RWPE2 (cell line): ENCODE measurements at regions not wholly inside any gene's neighbourhood (a gene's known extent, or its start where the extent isn't known, plus 50 kb on each side); places are given as distances from the start of the nearest gene placed in this dataset.

Source experiments
- ATAC-seq: fragments of 200-7000 bp; cut with Tn5 transposase; 3 replicates; pipeline ENCODE4 v1.9.1; 2021; ENCODE audit warnings: low read depth
- DNase-seq: peaks from one replicate; pipeline ENCODE4 v3.0.0-alpha.2; 2020; ENCODE audit warnings: low spot score
- H3K27ac ChIP-seq: fragments of 450-650 bp; 2 replicates; pipeline ENCODE4 v1.5.1; 2017; ENCODE audit warnings: mild to moderate bottlenecking; ENCODE audit not compliant: poor library complexity, severe bottlenecking
- H3K27me3 ChIP-seq: fragments of 250-450 bp; sonication (Bioruptor Pico); 2 replicates; pipeline ENCODE4 v1.5.1; 2021; ENCODE audit warnings: mild to moderate bottlenecking, moderate library complexity; ENCODE audit not compliant: insufficient read depth, poor library complexity, severe bottlenecking
- H3K36me3 ChIP-seq: fragments of 250-450 bp; sonication (Bioruptor Pico); 2 replicates; pipeline ENCODE4 v1.5.1; 2020; ENCODE audit warnings: low read depth, mild to moderate bottlenecking, moderate library complexity
- H3K4me1 ChIP-seq: fragments of 250-450 bp; sonication (Bioruptor Pico); 2 replicates; pipeline ENCODE4 v1.5.1; 2021; ENCODE audit warnings: mild to moderate bottlenecking, moderate library complexity; ENCODE audit not compliant: insufficient read depth, poor library complexity, severe bottlenecking
- H3K4me3 ChIP-seq: fragments of 250-450 bp; sonication (Bioruptor Pico); 2 replicates; pipeline ENCODE4 v1.5.1; 2021; ENCODE audit warnings: mild to moderate bottlenecking, moderate library complexity; ENCODE audit not compliant: severe bottlenecking
- H3K9me3 ChIP-seq: fragments of 250-450 bp; sonication (Bioruptor Pico); 2 replicates; pipeline ENCODE4 v1.5.1; 2021; ENCODE audit warnings: mild to moderate bottlenecking, moderate library complexity; ENCODE audit not compliant: severe bottlenecking
- CTCF ChIP-seq: fragments of 450-650 bp; IDR thresholded peaks from one replicate; pipeline ENCODE4 v1.5.1; 2017; ENCODE audit warnings: mild to moderate bottlenecking, moderate library complexity; ENCODE audit not compliant: poor library complexity, severe bottlenecking

GRCh38 chr5:143515829-143516228 lies 112.3 kb upstream of the NR3C1 start:
- Histone ChIP-seq H3K27ac (no peak overlapping the region), H3K4me3 (no peak overlapping the region), H3K36me3 (no peaks in the 10 kb centered on the region), H3K9me3 (no peaks in the 10 kb centered on the region), H3K27me3 (no peaks in the 10 kb centered on the region), H3K4me1 (no peaks in the 10 kb centered on the region)
- no peak for DNase-seq
- no peak for ATAC-seq
- no peak for TF ChIP-seq CTCF

- H3K36me3 ChIP-seq = no peaks in the 10 kb centered on the region
- no peaks in the 10 kb centered on the region for H3K27me3 ChIP-seq
- H3K4me1 ChIP-seq = no peaks in the 10 kb centered on the region
- no peak for TF ChIP-seq CTCF
- H3K9me3 ChIP-seq = no peaks in the 10 kb centered on the region
- H3K27ac ChIP-seq = no peak overlapping the region
- DNase-seq (no peak), ATAC-seq (no peak)
- H3K4me3 ChIP-seq = no peak overlapping the region
These were observed 111.3 kb upstream of the NR3C1 start for GRCh38 chr5:143514616-143515335.

- no peak for TF ChIP-seq CTCF
- Histone ChIP-seq H3K4me3 (no peak overlapping the region), H3K27me3 (no peaks in the 10 kb centered on the region), H3K36me3 (no peaks in the 10 kb centered on the region), H3K27ac (no peak overlapping the region), H3K9me3 (no peaks in the 10 kb centered on the region), H3K4me1 (no peaks in the 10 kb centered on the region)
- DNase-seq (no peak), ATAC-seq (no peak)
These were observed 110.2 kb upstream of the NR3C1 start for GRCh38 chr5:143513720-143514119.

GRCh38 chr5:143511736-143512135 lies 108.2 kb upstream of the NR3C1 start:
- peaks cover 13% of the 10 kb centered on the region for H3K4me1 ChIP-seq
- no peaks in the 10 kb centered on the region for H3K27me3 ChIP-seq
- H3K4me3 ChIP-seq = no peak overlapping the region
- H3K27ac ChIP-seq = no peak overlapping the region
- DNase-seq = no peak
- no peaks in the 10 kb centered on the region for H3K36me3 ChIP-seq
- TF ChIP-seq CTCF = no peak
- no peaks in the 10 kb centered on the region for H3K9me3 ChIP-seq
- no peak for ATAC-seq

- DNase-seq (no peak), ATAC-seq (no peak)
- Histone ChIP-seq H3K4me1 (peaks cover 20% of the 10 kb centered on the region), H3K4me3 (no peak overlapping the region), H3K36me3 (no peaks in the 10 kb centered on the region), H3K27me3 (no peaks in the 10 kb centered on the region), H3K9me3 (no peaks in the 10 kb centered on the region), H3K27ac (no peak overlapping the region)
- TF ChIP-seq CTCF = no peak
These were observed 106.3 kb upstream of the NR3C1 start for GRCh38 chr5:143509758-143510221.
